Osteocyte (in vitro differentiated cells): ENCODE measurements at regions not wholly inside any gene's neighbourhood (a gene's known extent, or its start where the extent isn't known, plus 50 kb on each side); places are given as distances from the start of the nearest gene placed in this dataset.
"Not testable (repeated sequence)": the region's sequence is repeated elsewhere in the genome, so short reads cannot be mapped to it uniquely, and the experiment has no call there.

Experiments used
- DNase-seq: peaks from one replicate; pipeline ENCODE4 v3.0.0; 2021; ENCODE audit warnings: mixed read lengths; ENCODE audit not compliant: unreplicated experiment; ENCODE audit errors: extremely low spot score
- H3K27ac Mint-ChIP-seq: one replicate; pipeline ENCODE4 v1.8.0; 2021; ENCODE audit warnings: mild to moderate bottlenecking, mixed read lengths; ENCODE audit not compliant: unreplicated experiment
- H3K27me3 Mint-ChIP-seq: one replicate; pipeline ENCODE4 v1.8.0; 2021; ENCODE audit warnings: mixed read lengths; ENCODE audit not compliant: unreplicated experiment
- H3K36me3 Mint-ChIP-seq: one replicate; pipeline ENCODE4 v1.8.0; 2021; ENCODE audit warnings: mixed read lengths; ENCODE audit not compliant: unreplicated experiment
- H3K4me1 Mint-ChIP-seq: one replicate; pipeline ENCODE4 v1.8.0; 2021; ENCODE audit warnings: mixed read lengths; ENCODE audit not compliant: unreplicated experiment
- H3K4me3 Mint-ChIP-seq: one replicate; pipeline ENCODE4 v1.8.0; 2021; ENCODE audit warnings: mild to moderate bottlenecking, moderate library complexity, mixed read lengths; ENCODE audit not compliant: unreplicated experiment
- H3K9me3 Mint-ChIP-seq: one replicate; pipeline ENCODE4 v1.8.0; 2021; ENCODE audit warnings: mixed read lengths; ENCODE audit not compliant: unreplicated experiment
- TF ChIP-seq, protein P1 (sequence below): fragments of 200-600 bp; sonication (generic); IDR thresholded peaks from 2 replicates; pipeline ENCODE4 v1.5.0; 2021; ENCODE audit warnings: antibody characterized with exemption, mild to moderate bottlenecking, moderate library complexity

DNA sequence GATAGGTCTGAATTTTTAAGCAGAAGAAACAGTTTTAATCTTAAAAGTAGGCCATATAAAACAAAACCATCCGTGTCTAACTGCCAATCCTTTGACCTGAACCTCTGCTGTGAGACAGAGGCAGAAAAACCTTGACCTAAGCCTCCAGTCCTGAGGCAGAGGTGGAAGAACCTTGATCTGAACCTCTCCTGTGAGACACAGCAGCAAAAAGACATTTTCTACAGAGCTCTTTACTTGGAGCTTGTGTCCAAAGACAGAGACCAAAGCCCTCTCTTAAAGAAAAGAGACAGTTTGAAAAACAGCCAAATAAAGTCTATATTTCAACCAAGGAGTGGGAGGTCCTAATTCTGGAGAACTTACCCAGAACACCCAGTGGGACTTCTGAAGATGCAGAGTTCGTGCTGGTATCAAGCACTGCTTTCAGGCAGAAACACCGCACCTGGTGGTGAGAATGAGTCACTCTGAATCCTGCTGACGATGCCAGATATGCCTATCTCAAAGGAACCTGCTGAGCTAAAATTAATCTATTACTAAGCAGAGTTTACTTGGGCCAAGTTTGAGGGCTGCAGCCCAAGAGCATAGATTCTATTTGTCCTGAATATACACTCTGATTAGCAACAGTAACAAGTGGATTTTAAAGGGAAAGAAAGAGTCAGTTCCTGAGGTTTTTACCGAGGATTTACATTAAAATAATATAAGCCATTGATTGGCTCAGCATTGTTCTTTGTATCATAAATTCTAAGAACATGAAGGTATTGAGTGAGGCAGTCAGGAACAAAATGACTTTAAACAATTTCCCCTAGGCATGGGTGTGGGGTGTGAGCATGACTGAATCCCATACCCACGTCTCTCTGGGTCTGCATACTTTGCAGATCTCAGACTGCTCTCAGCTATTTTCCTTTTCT lies 806.4 kb downstream of the TRIB2 start:
- Mint-ChIP-seq H3K4me1 (peaks cover 17% of the 10 kb centered on the region), H3K27me3 (peaks cover 6% of the 10 kb centered on the region), H3K36me3 (no peaks in the 10 kb centered on the region), H3K27ac (peak overlapping the region; percentile 8), H3K9me3 (no peaks in the 10 kb centered on the region), H3K4me3 (no peak overlapping the region)
- TF ChIP-seq, protein P1, sequence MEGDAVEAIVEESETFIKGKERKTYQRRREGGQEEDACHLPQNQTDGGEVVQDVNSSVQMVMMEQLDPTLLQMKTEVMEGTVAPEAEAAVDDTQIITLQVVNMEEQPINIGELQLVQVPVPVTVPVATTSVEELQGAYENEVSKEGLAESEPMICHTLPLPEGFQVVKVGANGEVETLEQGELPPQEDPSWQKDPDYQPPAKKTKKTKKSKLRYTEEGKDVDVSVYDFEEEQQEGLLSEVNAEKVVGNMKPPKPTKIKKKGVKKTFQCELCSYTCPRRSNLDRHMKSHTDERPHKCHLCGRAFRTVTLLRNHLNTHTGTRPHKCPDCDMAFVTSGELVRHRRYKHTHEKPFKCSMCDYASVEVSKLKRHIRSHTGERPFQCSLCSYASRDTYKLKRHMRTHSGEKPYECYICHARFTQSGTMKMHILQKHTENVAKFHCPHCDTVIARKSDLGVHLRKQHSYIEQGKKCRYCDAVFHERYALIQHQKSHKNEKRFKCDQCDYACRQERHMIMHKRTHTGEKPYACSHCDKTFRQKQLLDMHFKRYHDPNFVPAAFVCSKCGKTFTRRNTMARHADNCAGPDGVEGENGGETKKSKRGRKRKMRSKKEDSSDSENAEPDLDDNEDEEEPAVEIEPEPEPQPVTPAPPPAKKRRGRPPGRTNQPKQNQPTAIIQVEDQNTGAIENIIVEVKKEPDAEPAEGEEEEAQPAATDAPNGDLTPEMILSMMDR, result no peak
- no peak for DNase-seq

DNA sequence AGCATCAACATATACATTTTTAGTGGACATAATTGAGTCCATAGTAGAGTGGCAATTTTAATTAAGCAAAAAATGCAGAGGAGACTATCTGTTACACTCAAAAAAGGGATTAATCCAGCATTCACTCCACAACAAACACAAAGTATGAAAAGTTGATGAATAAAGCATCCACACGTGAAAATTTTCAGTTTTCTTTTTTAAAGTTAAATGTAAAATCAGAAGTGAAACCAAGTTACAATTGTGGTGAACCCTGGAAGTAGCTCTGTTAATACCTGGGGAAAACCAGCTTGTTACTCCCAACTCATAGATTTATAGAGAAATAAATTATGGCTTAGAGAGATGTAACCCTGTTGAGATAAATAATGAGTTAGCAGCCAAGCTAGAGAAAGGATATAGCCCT lies 807.8 kb downstream of the TRIB2 start:
- H3K27me3 Mint-ChIP-seq, result peaks cover 2% of the 10 kb centered on the region
- no peak for DNase-seq
- no peak overlapping the region for H3K4me3 Mint-ChIP-seq
- H3K9me3 Mint-ChIP-seq, result no peaks in the 10 kb centered on the region
- no peak overlapping the region for H3K27ac Mint-ChIP-seq
- peaks cover 17% of the 10 kb centered on the region for H3K4me1 Mint-ChIP-seq
- H3K36me3 Mint-ChIP-seq, result no peaks in the 10 kb centered on the region
- TF ChIP-seq, protein P1, result no peak

DNA sequence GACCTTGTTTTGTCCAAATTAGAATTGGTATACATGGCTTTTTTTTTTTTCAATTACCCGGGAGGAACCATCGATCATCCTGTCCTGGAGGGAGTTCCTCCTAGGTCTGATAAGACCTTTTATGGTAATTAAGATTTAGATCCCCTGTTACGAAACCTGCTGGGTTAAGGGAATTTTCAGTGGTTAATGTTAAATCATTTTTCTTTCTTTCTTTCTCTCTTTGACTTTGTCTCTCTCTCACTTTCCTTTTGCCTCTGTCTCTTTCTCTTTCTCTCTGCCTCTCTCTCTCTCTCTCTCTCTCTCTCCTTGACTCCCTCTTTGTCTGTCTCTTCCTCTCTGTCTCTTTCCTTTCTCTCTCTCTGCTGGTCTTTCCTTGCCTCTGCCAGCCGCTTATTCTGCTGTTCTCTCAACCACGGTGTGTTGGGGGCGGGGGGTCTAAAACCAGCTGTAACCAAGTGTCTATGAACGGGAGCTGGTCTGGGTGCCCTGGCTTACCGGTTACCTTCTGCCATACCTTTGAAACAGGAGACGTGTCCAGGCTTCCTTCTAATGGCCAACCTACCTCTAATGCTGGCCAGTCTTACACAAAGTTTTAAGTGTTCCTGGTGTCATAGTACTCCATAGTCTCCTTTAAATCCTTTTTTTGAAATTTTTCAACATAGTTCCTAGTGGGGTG lies 815.1 kb downstream of the TRIB2 start:
- not testable (repeated sequence) for H3K9me3 Mint-ChIP-seq, H3K4me3 Mint-ChIP-seq, DNase-seq, H3K4me1 Mint-ChIP-seq, H3K27me3 Mint-ChIP-seq, H3K27ac Mint-ChIP-seq, H3K36me3 Mint-ChIP-seq

DNA sequence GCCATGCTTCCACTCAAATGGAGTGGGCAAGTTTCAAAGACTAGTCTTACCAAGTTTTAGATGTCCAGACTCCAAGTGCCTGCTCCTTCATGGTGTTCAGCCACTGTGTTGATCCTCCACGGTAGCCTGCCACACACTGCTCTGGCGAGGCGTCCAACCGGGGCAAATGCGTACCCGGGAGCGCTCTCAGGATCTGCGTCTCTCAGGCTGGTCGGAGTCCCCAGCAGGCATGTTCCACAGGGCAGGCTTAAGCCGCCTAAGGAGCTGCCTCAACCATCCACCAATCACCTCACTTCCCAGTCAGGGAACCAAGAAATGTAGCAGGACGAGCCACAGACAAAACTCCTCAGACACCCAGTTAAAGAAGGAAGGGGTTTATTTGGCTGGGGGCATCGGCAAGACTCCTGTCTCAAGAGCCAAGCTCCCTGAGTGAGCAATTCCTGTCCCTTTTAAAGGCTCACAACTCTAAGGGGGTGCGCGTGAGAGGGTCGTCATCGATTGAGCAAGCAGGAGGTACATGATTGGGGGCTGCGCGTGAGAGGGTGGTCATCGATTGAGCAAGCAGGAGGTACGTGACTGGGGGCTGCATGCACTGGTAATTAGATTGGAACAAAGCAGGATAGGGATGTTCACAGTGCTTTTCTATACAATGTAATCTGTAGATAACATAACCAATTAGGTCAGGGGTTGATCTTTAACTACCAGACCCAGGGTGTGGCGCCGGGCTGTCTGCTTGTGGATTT lies 816.2 kb downstream of the TRIB2 start:
- not testable (repeated sequence) for H3K27ac Mint-ChIP-seq, DNase-seq, H3K36me3 Mint-ChIP-seq, H3K4me1 Mint-ChIP-seq, H3K4me3 Mint-ChIP-seq, H3K27me3 Mint-ChIP-seq, H3K9me3 Mint-ChIP-seq

DNA sequence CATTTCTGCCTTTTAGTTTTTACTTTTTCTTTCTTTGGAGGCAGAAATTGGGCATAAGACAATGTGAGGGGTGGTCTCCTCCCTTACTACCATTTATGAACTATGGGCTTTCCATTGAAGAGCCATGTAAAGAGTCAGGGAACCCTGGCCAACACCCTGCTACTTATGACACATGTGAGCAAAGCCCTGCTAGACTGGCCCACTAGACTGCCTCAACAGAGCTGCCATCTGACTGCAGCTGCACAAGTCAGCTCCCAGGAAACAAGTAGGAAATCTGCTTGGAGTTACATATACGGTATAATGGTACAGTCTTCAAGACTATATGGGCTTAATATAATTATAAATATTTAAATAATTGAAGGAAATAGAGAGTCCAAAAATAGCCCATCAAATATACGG lies 816.8 kb downstream of the TRIB2 start:
- Mint-ChIP-seq H3K27ac (no peak overlapping the region), H3K4me1 (no peaks in the 10 kb centered on the region), H3K36me3 (no peaks in the 10 kb centered on the region), H3K9me3 (no peaks in the 10 kb centered on the region), H3K4me3 (no peak overlapping the region), H3K27me3 (peaks cover 2% of the 10 kb centered on the region)
- no peak for DNase-seq
- TF ChIP-seq, protein P1, result no peak
